ENCODE measurements at regions not wholly inside any gene's neighbourhood (a gene's known extent, or its start where the extent isn't known, plus 50 kb on each side); places are given as distances from the start of the nearest gene placed in this dataset.

GRCh38 chr5:20466512-20466911 lies 478.5 kb upstream of the CDH18 start:
- ATAC-seq (no peak), DNase-seq (no peak)
- intact Hi-C loops (cut with DNase I) = no loop called here

GRCh38 chr5:20463206-20463605 lies 475.2 kb upstream of the CDH18 start:
- no peak for DNase-seq
- intact Hi-C loops (cut with DNase I) = no loop called here
- no peak for ATAC-seq

DNA sequence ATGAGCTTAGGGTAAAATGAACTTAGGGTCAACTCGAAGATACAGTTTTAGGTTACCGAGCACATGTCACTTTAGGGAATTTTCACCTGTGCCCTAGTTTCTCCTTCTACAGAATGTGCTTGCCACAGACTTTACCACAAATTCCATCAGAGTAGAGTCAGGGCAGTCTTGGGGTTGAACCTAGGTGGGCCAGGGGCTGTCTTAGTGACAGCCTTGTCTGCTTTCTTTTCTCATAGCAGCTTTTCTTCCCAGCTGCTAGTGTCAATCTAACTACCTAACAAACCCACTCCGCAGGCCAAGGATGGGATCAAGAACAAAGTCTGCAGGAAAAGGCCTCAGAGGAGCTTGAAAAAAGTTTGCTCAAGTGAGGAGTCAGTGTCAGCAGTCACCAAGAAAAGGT lies 458.1 kb upstream of the CDH18 start:
- intact Hi-C loops (cut with DNase I) = no loop called here
- no peak for DNase-seq
- ATAC-seq = no peak

DNA sequence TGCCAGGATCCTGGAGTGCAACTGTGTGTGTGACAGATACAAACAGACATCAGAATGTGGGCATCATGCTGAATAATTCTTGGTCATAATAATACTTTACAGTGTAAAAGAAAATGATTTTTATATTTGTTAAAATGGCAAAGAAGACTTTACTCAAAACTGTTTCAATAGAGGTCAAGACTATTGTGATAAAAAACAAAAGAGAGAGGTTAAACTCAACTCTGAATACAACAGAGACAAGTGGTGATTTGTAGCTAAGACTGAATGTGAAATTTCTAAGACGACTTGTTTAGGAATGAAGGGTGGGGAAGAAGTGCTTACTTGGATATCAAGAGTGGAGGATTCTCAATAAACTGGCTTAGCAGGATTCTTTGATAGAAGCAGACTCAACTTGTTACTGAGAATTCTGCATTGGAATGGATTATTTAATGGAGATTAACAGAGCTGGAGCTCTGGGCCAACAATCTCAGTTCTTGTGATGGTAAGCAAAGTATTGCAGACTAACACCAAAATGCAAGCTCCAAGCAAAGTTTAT lies 457.4 kb upstream of the CDH18 start:
- intact Hi-C loops (cut with DNase I) = no loop called here
- ATAC-seq (no peak), DNase-seq (no peak)

- DNase-seq (no peak), ATAC-seq (no peak)
- intact Hi-C loops (cut with DNase I) = no loop called here
These were observed 446.8 kb upstream of the CDH18 start for GRCh38 chr5:20434786-20435185.

- ATAC-seq (no peak), DNase-seq (no peak)
- intact Hi-C loops (cut with DNase I) = no loop called here
These were observed 433.1 kb upstream of the CDH18 start for GRCh38 chr5:20420991-20421595.
